ENCODE measurements at regions not wholly inside any gene's neighbourhood (a gene's known extent, or its start where the extent isn't known, plus 50 kb on each side); places are given as distances from the start of the nearest gene placed in this dataset.
"Not testable (repeated sequence)": the region's sequence is repeated elsewhere in the genome, so short reads cannot be mapped to it uniquely, and the experiment has no call there.

GRCh38 chr12:131387281-131388163 lies 323.4 kb upstream of the SFSWAP start:
- ChIA-PET POLR2A (no interaction called here), CTCF (interaction anchor here (0.7 kb wide), 1 partner anchor 215 kb away, joined by 3 read pairs; no protein-coding TSS in a partner anchor)
- no peak for TF ChIP-seq LEF1 (IDR thresholded peaks at IDR 0.05; ENCODE audit: borderline replicate concordance)
- no peak for TF ChIP-seq ZNF384 (IDR thresholded peaks at IDR 0.05)
- no peak for TF ChIP-seq FOXK2 (IDR thresholded peaks at IDR 0.05)
- TF ChIP-seq BHLHE40 (IDR thresholded peaks at IDR 0.05; ENCODE audit: borderline replicate concordance), result no peak
- no peak for TF ChIP-seq ELF4 (IDR thresholded peaks at IDR 0.05)
- no peak for TF ChIP-seq L3MBTL2 (conservative IDR thresholded peaks at IDR 0.05)
- TF ChIP-seq CTBP1 (IDR thresholded peaks at IDR 0.05; ENCODE audit: borderline replicate concordance), result no peak
- no peak for TF ChIP-seq FOXM1 (IDR thresholded peaks at IDR 0.05; ENCODE audit: borderline replicate concordance)
- TF ChIP-seq SUZ12 (IDR thresholded peaks at IDR 0.05), result no peak
- TF ChIP-seq TARDBP (IDR thresholded peaks at IDR 0.05), result no peak
- no peak for TF ChIP-seq HDGF (IDR thresholded peaks at IDR 0.05; ENCODE audit: borderline replicate concordance)
- TF ChIP-seq SP1 (IDR thresholded peaks at IDR 0.05), result no peak
- no peak for TF ChIP-seq ARNT (IDR thresholded peaks at IDR 0.05)
- no peak for TF ChIP-seq NFRKB (IDR thresholded peaks at IDR 0.05)
- no peak for TF ChIP-seq FOXA1 (IDR thresholded peaks at IDR 0.05)
- no peak for TF ChIP-seq PKNOX1 (IDR thresholded peaks at IDR 0.05)
- no peak for DNase-seq (ENCODE audit: extremely low spot score)

GRCh38 chr12:131388164-131389053 lies 322.5 kb upstream of the SFSWAP start:
- CTCF ChIA-PET, result interaction anchor here (0.5 kb wide), 1 partner anchor 466 kb away, joined by 3 read pairs; no protein-coding TSS in a partner anchor
- POLR2A ChIA-PET; DNase-seq (ENCODE audit: extremely low spot score): not testable (repeated sequence)

- POLR2A ChIA-PET, result no interaction called here
- CTCF ChIA-PET, result no interaction called here
- TF ChIP-seq ZNF384 (IDR thresholded peaks at IDR 0.05) (no peak), LEF1 (IDR thresholded peaks at IDR 0.05; ENCODE audit: borderline replicate concordance) (no peak), FOXA1 (IDR thresholded peaks at IDR 0.05) (no peak), FOXK2 (IDR thresholded peaks at IDR 0.05) (no peak)
- no peak for DNase-seq (ENCODE audit: extremely low spot score)
Measured at GRCh38 chr12:131389054-131390013, 321.6 kb upstream of the SFSWAP start.

GRCh38 chr12:131390412-131391334 lies 320.2 kb upstream of the SFSWAP start:
- TF ChIP-seq SP1 (IDR thresholded peaks at IDR 0.05) (no peak), FOXK2 (IDR thresholded peaks at IDR 0.05) (no peak), LEF1 (IDR thresholded peaks at IDR 0.05; ENCODE audit: borderline replicate concordance) (no peak), SUZ12 (IDR thresholded peaks at IDR 0.05) (no peak), NFRKB (IDR thresholded peaks at IDR 0.05) (no peak), BHLHE40 (IDR thresholded peaks at IDR 0.05; ENCODE audit: borderline replicate concordance) (no peak), ZNF384 (IDR thresholded peaks at IDR 0.05) (no peak), ELF4 (IDR thresholded peaks at IDR 0.05) (no peak), HDGF (IDR thresholded peaks at IDR 0.05; ENCODE audit: borderline replicate concordance) (no peak)
- no peak for DNase-seq (ENCODE audit: extremely low spot score)
- ChIA-PET POLR2A (no interaction called here), CTCF (no interaction called here)

- CTCF ChIA-PET, result no interaction called here
- no peak for DNase-seq (ENCODE audit: extremely low spot score)
- POLR2A ChIA-PET, result no interaction called here
- TF ChIP-seq FOXM1 (IDR thresholded peaks at IDR 0.05; ENCODE audit: borderline replicate concordance) (no peak), ARNT (IDR thresholded peaks at IDR 0.05) (no peak), ELF4 (IDR thresholded peaks at IDR 0.05) (no peak), FOXK2 (IDR thresholded peaks at IDR 0.05) (no peak), LEF1 (IDR thresholded peaks at IDR 0.05; ENCODE audit: borderline replicate concordance) (no peak), FOXA1 (IDR thresholded peaks at IDR 0.05) (no peak), CTBP1 (IDR thresholded peaks at IDR 0.05; ENCODE audit: borderline replicate concordance) (no peak), L3MBTL2 (conservative IDR thresholded peaks at IDR 0.05) (no peak), TARDBP (IDR thresholded peaks at IDR 0.05) (no peak), PKNOX1 (IDR thresholded peaks at IDR 0.05) (no peak), SP1 (IDR thresholded peaks at IDR 0.05) (no peak), HDGF (IDR thresholded peaks at IDR 0.05; ENCODE audit: borderline replicate concordance) (no peak), BHLHE40 (IDR thresholded peaks at IDR 0.05; ENCODE audit: borderline replicate concordance) (no peak), ZNF384 (IDR thresholded peaks at IDR 0.05) (no peak), SUZ12 (IDR thresholded peaks at IDR 0.05) (no peak), NFRKB (IDR thresholded peaks at IDR 0.05) (no peak)
Measured at GRCh38 chr12:131391399-131391798, 319.5 kb upstream of the SFSWAP start.

GRCh38 chr12:131394752-131395151 lies 316.1 kb upstream of the SFSWAP start:
- POLR2A ChIA-PET; CTCF ChIA-PET; DNase-seq (ENCODE audit: extremely low spot score): not testable (repeated sequence)

GRCh38 chr12:131395209-131395684 lies 315.6 kb upstream of the SFSWAP start:
- POLR2A ChIA-PET; DNase-seq (ENCODE audit: extremely low spot score); CTCF ChIA-PET: not testable (repeated sequence)
